ENCODE measurements at regions not wholly inside any gene's neighbourhood (a gene's known extent, or its start where the extent isn't known, plus 50 kb on each side); places are given as distances from the start of the nearest gene placed in this dataset.

DNA sequence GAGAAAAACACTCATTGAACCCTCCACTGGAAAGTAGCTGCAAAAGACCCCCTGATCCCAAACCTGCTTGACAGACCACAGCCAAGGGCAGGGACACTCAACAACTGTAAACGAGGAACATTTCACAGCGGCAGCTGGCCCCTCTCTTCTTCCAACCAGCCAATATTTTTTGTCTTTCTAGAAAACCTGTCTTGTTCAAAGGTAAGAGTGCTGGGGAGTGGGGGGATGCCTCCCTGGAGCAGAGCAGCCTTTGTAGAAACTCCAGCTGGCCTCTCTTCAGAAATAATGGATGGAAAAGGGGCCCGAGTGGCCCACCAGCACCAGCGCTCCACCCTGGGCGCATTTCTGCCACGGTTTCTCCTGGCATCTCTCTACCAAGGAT lies 384.0 kb downstream of the RRAGC start:
- TF ChIP-seq, protein P1, sequence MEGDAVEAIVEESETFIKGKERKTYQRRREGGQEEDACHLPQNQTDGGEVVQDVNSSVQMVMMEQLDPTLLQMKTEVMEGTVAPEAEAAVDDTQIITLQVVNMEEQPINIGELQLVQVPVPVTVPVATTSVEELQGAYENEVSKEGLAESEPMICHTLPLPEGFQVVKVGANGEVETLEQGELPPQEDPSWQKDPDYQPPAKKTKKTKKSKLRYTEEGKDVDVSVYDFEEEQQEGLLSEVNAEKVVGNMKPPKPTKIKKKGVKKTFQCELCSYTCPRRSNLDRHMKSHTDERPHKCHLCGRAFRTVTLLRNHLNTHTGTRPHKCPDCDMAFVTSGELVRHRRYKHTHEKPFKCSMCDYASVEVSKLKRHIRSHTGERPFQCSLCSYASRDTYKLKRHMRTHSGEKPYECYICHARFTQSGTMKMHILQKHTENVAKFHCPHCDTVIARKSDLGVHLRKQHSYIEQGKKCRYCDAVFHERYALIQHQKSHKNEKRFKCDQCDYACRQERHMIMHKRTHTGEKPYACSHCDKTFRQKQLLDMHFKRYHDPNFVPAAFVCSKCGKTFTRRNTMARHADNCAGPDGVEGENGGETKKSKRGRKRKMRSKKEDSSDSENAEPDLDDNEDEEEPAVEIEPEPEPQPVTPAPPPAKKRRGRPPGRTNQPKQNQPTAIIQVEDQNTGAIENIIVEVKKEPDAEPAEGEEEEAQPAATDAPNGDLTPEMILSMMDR (conservative IDR thresholded peaks at IDR 0.05) = no peak
- no peak for TF ChIP-seq EZH2 (IDR thresholded peaks at IDR 0.05; ENCODE audit: low read depth)

Measured in PC-9 (cell line).